Skeletal muscle tissue (tissue), 3 donors: ENCODE measurements at regions not wholly inside any gene's neighbourhood (a gene's known extent, or its start where the extent isn't known, plus 50 kb on each side); places are given as distances from the start of the nearest gene placed in this dataset.
"Not testable (repeated sequence)": the region's sequence is repeated elsewhere in the genome, so short reads cannot be mapped to it uniquely, and the experiment has no call there.

ENCODE experiments used
- H3K27ac ChIP-seq: one replicate; pipeline ENCODE4 v1.7.0; 2013; ENCODE audit warnings: mild to moderate bottlenecking, low read depth, low read length, inconsistent platforms
- H3K27me3 ChIP-seq, 3 donors: one replicate each; pipeline ENCODE4 v1.7.0; 2013; ENCODE audit warnings: low read length in 3 of 3; ENCODE audit not compliant: control insufficient read depth in 3 of 3, insufficient read depth in 3 of 3
- H3K36me3 ChIP-seq, 3 donors: one replicate each; pipeline ENCODE4 v1.7.0; 2013; ENCODE audit warnings: low read length in 3 of 3; ENCODE audit not compliant: control insufficient read depth in 3 of 3, insufficient read depth in 3 of 3
- H3K4me1 ChIP-seq, 3 donors: one replicate each; pipeline ENCODE4 v1.7.0; 2013; ENCODE audit warnings: low read length in 3 of 3, mild to moderate bottlenecking in 3 of 3; ENCODE audit not compliant: control insufficient read depth in 3 of 3, insufficient read depth in 3 of 3
- H3K4me3 ChIP-seq, 3 donors: one replicate each; pipeline ENCODE4 v1.7.0; 2013; ENCODE audit warnings: low read length in 3 of 3
- H3K9ac ChIP-seq, 3 donors: one replicate each; pipeline ENCODE4 v1.7.0; 2013; ENCODE audit warnings: low read length in 3 of 3, mild to moderate bottlenecking in 3 of 3, moderate library complexity in 2 of 3, low read depth in 1 of 3
- H3K9me3 ChIP-seq, 3 donors: one replicate each; pipeline ENCODE4 v1.7.0; 2013; ENCODE audit warnings: low read length in 3 of 3; ENCODE audit not compliant: control insufficient read depth in 3 of 3
- donor health status: Osteomylitis.

DNA sequence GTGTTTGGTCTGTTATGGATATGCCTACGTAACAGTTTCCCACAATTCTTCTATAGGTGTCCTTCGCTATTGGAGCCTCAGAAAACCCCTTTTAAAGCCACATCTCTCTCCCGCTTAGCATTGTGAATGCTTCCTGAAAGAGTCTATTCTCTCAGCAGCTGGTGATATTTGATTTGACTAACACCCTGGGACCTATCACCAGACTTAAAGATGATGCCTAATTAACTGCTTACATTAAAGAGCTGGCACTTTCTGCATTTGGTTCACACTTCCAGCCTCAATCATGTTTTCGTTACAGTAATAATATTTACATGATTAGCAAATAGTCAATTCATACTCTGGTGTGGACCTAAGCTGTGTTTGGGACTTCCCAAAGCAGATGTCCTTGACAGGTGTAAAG is 90.1 kb upstream of the VLDLR start:
- Histone ChIP-seq H3K27ac (no peak overlapping the region), H3K27me3 (no peaks in the 10 kb centered on the region), H3K9ac (no peak overlapping the region), H3K4me1 (no peaks in the 10 kb centered on the region), H3K9me3 (no peaks in the 10 kb centered on the region), H3K36me3 (no peaks in the 10 kb centered on the region), H3K4me3 (no peak overlapping the region)

DNA sequence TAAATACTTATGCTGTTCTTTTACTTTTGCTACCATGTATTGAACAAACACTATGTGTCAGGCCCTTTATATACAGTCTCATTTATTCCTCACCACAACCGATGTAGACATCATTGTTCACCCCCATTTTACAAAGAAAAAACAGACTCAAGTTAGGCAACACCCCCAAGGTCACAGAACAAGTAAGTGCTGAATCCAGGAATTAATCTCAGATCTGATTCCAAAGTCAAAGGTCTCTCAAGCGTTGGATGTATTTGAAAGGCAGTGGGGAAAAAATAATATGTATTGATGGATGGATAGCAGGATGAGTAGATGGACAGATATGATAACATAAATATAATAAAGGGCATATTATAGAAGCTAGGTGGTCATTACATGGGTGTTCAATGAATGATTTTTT is 85.1 kb upstream of the VLDLR start:
- Histone ChIP-seq H3K4me3 (no peak overlapping the region), H3K9me3 (no peaks in the 10 kb centered on the region), H3K4me1 (no peaks in the 10 kb centered on the region), H3K27me3 (no peaks in the 10 kb centered on the region), H3K9ac (no peak overlapping the region), H3K36me3 (no peaks in the 10 kb centered on the region), H3K27ac (no peak overlapping the region)

DNA sequence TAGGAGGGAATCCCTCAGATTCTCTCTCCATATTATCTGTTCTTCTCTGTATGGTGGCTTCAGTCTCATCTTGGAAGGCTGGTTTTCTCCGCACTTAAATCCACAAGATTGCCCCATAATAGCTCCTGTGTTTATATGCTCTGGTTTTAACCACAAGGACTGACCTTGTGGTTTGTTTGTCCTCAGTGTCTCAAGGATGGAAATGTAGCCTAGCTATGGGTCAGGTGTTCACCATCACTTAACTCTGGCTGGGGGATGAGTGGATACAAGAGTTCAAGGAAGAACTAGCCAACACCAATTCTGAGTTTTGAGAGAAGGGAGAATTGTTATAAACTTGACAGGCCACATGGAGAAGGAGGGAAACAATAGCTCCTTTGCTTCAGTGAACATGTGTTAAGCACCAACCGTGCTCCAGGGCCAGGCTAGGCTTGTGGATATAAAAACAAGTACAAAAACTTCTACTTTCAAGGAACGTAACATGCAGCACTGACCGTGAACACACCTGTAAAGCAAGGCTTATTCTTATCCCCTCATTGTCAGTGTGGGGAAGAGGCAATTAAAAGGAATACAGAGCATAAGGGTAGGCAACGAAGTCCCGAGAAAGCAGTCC is 75.6 kb upstream of the VLDLR start:
- H3K9me3 ChIP-seq, result no peaks in the 10 kb centered on the region
- no peaks in the 10 kb centered on the region for H3K27me3 ChIP-seq
- no peaks in the 10 kb centered on the region for H3K4me1 ChIP-seq
- no peaks in the 10 kb centered on the region for H3K36me3 ChIP-seq
- no peak overlapping the region for H3K4me3 ChIP-seq
- no peak overlapping the region for H3K9ac ChIP-seq
- no peak overlapping the region for H3K27ac ChIP-seq

DNA sequence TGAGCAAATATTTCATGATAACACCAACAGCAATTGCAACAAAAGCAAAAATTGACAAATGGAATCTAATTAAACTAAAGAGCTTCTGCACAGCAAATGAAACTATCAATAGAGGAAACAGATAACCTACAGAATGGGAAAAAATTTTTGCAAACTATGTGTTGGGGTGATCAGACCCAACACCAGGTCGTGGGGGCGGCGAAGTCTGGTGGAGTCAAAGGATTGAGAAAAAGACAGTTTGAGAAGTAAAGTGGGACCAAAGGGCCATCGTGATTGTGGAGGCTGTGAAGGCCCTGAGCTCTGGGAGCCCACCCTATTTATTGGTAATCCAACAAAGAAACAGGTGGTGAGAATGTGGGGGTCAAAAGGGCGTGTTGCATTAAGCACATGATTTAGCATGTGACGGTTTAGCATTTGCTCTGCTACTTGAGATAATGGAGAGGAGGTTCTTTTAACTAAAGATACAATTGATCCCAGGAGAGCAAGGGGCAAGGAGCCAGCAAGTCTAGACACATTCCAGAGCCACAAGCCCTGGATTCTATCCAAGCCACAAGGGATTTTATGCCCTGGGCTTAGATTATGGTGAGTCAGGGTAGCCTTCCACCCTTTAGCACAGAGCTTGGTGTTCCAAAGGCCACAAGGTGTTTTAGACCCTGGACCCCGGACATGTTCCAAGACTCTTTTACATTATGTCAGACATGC is 65.5 kb upstream of the VLDLR start:
- not testable (repeated sequence) for H3K9ac ChIP-seq, H3K9me3 ChIP-seq, H3K27ac ChIP-seq, H3K27me3 ChIP-seq, H3K36me3 ChIP-seq, H3K4me3 ChIP-seq
- H3K4me1 ChIP-seq, result peaks cover 17 to 21% (median 20%) of the 10 kb centered on the region in 3 donors

DNA sequence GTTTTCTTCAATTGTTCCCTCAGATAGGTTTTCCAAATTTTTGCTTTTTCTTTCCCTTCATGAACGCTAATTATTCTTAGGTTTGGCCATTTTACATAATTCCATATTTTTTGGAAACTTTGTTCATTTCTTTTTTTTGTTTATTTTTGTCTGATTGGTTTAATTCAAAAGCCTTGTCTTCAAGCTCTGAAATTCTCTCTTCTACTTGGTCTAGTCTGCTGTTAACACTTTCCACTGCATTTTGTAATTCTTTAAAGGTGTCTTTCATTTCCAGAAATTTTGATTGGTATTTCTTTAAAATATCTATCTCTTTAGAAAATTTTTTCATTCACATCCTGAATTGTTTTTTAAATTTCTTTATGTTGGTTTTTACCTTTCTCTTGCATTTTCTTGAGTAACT is 63.9 kb upstream of the VLDLR start:
- H3K9ac ChIP-seq, result no peak overlapping the region
- no peaks in the 10 kb centered on the region for H3K9me3 ChIP-seq
- H3K27ac ChIP-seq, result no peak overlapping the region
- H3K4me1 ChIP-seq, result peaks cover 17 to 21% (median 20%) of the 10 kb centered on the region in 3 donors
- H3K4me3 ChIP-seq, result no peak overlapping the region
- no peaks in the 10 kb centered on the region for H3K36me3 ChIP-seq
- no peaks in the 10 kb centered on the region for H3K27me3 ChIP-seq

DNA sequence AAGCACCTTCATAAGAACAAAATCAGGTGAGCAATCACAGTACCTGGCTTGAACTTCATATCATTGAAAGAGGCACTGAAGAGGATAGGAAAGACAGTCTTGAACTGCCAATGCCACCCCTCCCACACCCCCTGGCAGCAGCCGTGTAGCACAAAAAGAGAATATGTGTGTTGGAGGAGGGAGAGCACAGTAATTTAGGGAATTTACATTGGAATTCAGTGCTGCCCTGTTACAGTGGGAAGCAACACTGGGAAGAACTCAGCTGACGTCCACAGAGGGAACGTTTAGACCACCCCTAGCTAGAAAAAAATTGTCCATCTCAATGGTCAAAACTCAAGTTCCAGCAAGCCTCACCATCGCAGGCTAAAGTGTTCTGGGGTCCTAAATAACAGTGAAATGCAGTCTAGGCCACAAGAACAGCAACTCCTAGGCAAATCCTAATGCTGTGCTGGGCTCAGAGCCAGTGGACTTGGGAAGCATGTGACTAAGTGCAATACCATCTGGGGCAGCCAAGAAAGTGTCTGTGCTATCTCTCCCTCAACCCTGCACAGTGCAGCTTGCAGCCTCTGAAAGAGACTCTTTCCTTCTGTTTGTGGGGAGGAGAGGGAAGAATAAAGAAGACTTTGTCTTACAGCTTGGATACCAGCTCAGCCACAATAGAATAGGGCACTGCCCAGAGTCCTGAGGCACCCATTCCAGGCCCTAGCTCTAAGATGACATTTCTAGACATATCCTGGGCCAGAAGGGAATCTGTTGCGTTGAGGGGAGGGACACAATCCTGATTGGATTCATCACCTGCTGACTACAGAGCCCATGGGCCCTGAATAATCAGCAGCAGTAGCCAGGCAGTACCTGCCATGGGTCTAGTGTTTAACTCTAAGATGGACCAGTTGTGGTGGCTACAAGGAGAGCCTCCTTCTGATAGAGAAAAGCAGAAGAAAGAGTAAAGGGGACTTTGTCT is 62.1 kb upstream of the VLDLR start:
- H3K4me3 ChIP-seq, result peak overlapping the region in 2 of 3 donors; percentile 17 to 49
- H3K9ac ChIP-seq, result peak overlapping the region in 1 of 3 donors; percentile 41
- peaks cover 17 to 21% (median 20%) of the 10 kb centered on the region in 3 donors for H3K4me1 ChIP-seq
- peak overlapping the region; percentile 55 for H3K27ac ChIP-seq
- no peaks in the 10 kb centered on the region for H3K27me3 ChIP-seq
- no peaks in the 10 kb centered on the region for H3K36me3 ChIP-seq
- no peaks in the 10 kb centered on the region for H3K9me3 ChIP-seq

- no peak overlapping the region for H3K9ac ChIP-seq
- H3K27ac ChIP-seq, result no peak overlapping the region
- no peaks in the 10 kb centered on the region for H3K27me3 ChIP-seq
- H3K36me3 ChIP-seq, result no peaks in the 10 kb centered on the region
- H3K9me3 ChIP-seq, result no peaks in the 10 kb centered on the region
- peak overlapping the region in 1 of 3 donors; percentile 8 for H3K4me3 ChIP-seq
- peaks cover 17 to 21% (median 20%) of the 10 kb centered on the region in 3 donors for H3K4me1 ChIP-seq
These were observed 61.4 kb upstream of the VLDLR start for GRCh38 chr9:2560180-2560579.

- H3K4me1 ChIP-seq, result peaks cover 11 to 24% (median 12%) of the 10 kb centered on the region in 3 donors
These were observed 55.8 kb upstream of the VLDLR start for GRCh38 chr9:2565676-2566340.

DNA sequence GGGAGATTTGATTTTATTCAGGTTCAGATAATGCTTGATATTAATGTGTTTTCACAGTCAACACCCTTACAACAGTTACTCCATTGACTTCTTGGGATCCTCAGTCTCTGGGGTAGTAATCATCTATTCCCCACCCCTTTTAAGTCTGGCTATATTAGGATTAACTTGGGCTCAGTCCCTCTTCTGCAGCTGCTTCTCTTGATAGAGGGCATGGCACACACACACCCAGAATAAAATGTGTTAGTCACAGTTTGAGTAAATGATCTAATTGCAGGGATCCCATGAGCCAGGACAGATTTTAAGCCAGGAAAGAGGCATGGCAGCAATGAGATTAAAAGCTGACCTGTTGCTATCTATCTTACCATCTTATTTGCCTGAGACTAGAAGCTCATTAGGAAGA is 53.7 kb upstream of the VLDLR start:
- Histone ChIP-seq H3K9me3 (no peaks in the 10 kb centered on the region), H3K27me3 (no peaks in the 10 kb centered on the region), H3K4me3 (no peak overlapping the region), H3K36me3 (no peaks in the 10 kb centered on the region), H3K27ac (peak overlapping the region; percentile 71), H3K9ac (no peak overlapping the region), H3K4me1 (peaks cover 17 to 33% (median 24%) of the 10 kb centered on the region in 3 donors)

More at GRCh38 chr9:2565676-2566340, 55.8 kb upstream of the VLDLR start:
- no peaks in the 10 kb centered on the region for H3K9me3 ChIP-seq
- H3K27ac ChIP-seq, result peak overlapping the region; percentile 34
- no peak overlapping the region for H3K4me3 ChIP-seq
- H3K27me3 ChIP-seq, result no peaks in the 10 kb centered on the region
- no peaks in the 10 kb centered on the region for H3K36me3 ChIP-seq
- H3K9ac ChIP-seq, result no peak overlapping the region
